Caco-2 (cell line): ENCODE measurements at regions not wholly inside any gene's neighbourhood (a gene's known extent, or its start where the extent isn't known, plus 50 kb on each side); places are given as distances from the start of the nearest gene placed in this dataset.
"Not testable (repeated sequence)": the region's sequence is repeated elsewhere in the genome, so short reads cannot be mapped to it uniquely, and the experiment has no call there.

Experiments
- BruUV-seq: library from RNA; stranded (reverse); fragments of 400-500 nt; replicated peaks from 2 replicates; lab custom pipeline; 2021; lab: Mats Ljungman, UMichigan
- CTCF ChIA-PET: fragments of 300-600 bp; sonication (Branson Sonifier 250); formaldehyde crosslinking; loops from one replicate; lab custom pipeline; 2022; ENCODE audit warnings: antibody characterized with exemption; lab: Charles Lee
- POLR2A ChIA-PET: fragments of 300-600 bp; sonication (Branson Sonifier 250); formaldehyde crosslinking; loops from one replicate; lab custom pipeline; 2022; ENCODE audit warnings: antibody characterized with exemption; lab: Charles Lee
- DNase-seq, 2 experiments: peaks; one replicate each; pipeline versions ENCODE4 v3.0.0 to v3.0.0-alpha.2; 2020 to 2022
- H3K27me3 ChIP-seq: replicated peaks from 2 replicates; pipeline ENCODE4 v1.6.0; 2011; ENCODE audit warnings: low read length; ENCODE audit not compliant: control insufficient read depth, insufficient read depth
- H3K36me3 ChIP-seq: 2 replicates; pipeline ENCODE4 v1.5.1; 2011; ENCODE audit warnings: low read length; ENCODE audit not compliant: control insufficient read depth, insufficient read depth
- H3K4me1 ChIP-seq: fragments of 250-450 bp; sonication (Bioruptor Pico); 2 replicates; pipeline ENCODE4 v1.5.1; 2020; ENCODE audit warnings: mild to moderate bottlenecking
- H3K4me3 ChIP-seq: 2 replicates; pipeline ENCODE4 v1.5.1; 2011; ENCODE audit warnings: low read depth, mild to moderate bottlenecking, control low read depth, low read length
- H3K9me3 ChIP-seq: fragments of 250-450 bp; sonication (Bioruptor Pico); 2 replicates; pipeline ENCODE4 v1.5.1; 2020; ENCODE audit warnings: mild to moderate bottlenecking, moderate library complexity
- H3K27ac Mint-ChIP-seq: one replicate; pipeline ENCODE4 v1.8.0; 2022; ENCODE audit warnings: mixed read lengths; ENCODE audit not compliant: unreplicated experiment
- H3K27me3 Mint-ChIP-seq: one replicate; pipeline ENCODE4 v1.8.0; 2022; ENCODE audit warnings: mixed read lengths; ENCODE audit not compliant: insufficient read depth, unreplicated experiment
- H3K36me3 Mint-ChIP-seq: one replicate; pipeline ENCODE4 v1.8.0; 2022; ENCODE audit warnings: mild to moderate bottlenecking, mixed read lengths; ENCODE audit not compliant: insufficient read depth, unreplicated experiment
- H3K4me1 Mint-ChIP-seq: one replicate; pipeline ENCODE4 v1.8.0; 2022; ENCODE audit warnings: low read depth, mixed read lengths; ENCODE audit not compliant: unreplicated experiment
- H3K4me3 Mint-ChIP-seq: one replicate; pipeline ENCODE4 v1.8.0; 2022; ENCODE audit warnings: mild to moderate bottlenecking, moderate library complexity, mixed read lengths; ENCODE audit not compliant: unreplicated experiment
- H3K9me3 Mint-ChIP-seq: one replicate; pipeline ENCODE4 v1.8.0; 2022; ENCODE audit warnings: mixed read lengths; ENCODE audit not compliant: unreplicated experiment
- intact Hi-C: fragments of 100-400 bp; cut with micrococcal nuclease; formaldehyde crosslinking; loops from one replicate; pipeline ENCODE4 v1.10.0; 2022; ENCODE audit not compliant: unreplicated experiment
- TF ChIP-seq, protein P1 (sequence below), 2 experiments: fragments of 200-600 bp in 1 of 2; IDR thresholded peaks; 1 replicate in 1 of 2; 2 replicates in 1 of 2; pipeline versions ENCODE4 v1.5.1 to v1.8.0; 2011 to 2022; ENCODE audit warnings: antibody characterized with exemption in 1 of 2, control low read depth in 1 of 2, inconsistent platforms in 1 of 2, low read depth in 1 of 2, low read length in 1 of 2, mild to moderate bottlenecking in 1 of 2, moderate library complexity in 1 of 2; ENCODE audit not compliant: insufficient read depth in 1 of 2, severe bottlenecking in 1 of 2, unreplicated experiment in 1 of 2

- H3K9me3 ChIP-seq, H3K4me3 Mint-ChIP-seq, H3K9me3 Mint-ChIP-seq, H3K27me3 Mint-ChIP-seq, H3K4me3 ChIP-seq, H3K4me1 ChIP-seq, H3K36me3 Mint-ChIP-seq, POLR2A ChIA-PET, H3K27ac Mint-ChIP-seq, CTCF ChIA-PET, BruUV-seq, DNase-seq, H3K27me3 ChIP-seq, H3K36me3 ChIP-seq, H3K4me1 Mint-ChIP-seq, intact Hi-C loops: not testable (repeated sequence)
Measured at GRCh38 chr9:95391271-95391670, 73.8 kb upstream of the FANCC start.

GRCh38 chr9:95389373-95389772 lies 71.9 kb upstream of the FANCC start:
- BruUV-seq = no TSS peak
- ChIA-PET POLR2A (no interaction called here), CTCF (no interaction called here)
- H3K4me3 Mint-ChIP-seq = no peak overlapping the region
- H3K36me3 Mint-ChIP-seq = no peaks in the 10 kb centered on the region
- DNase-seq = no peak
- TF ChIP-seq, protein P1, sequence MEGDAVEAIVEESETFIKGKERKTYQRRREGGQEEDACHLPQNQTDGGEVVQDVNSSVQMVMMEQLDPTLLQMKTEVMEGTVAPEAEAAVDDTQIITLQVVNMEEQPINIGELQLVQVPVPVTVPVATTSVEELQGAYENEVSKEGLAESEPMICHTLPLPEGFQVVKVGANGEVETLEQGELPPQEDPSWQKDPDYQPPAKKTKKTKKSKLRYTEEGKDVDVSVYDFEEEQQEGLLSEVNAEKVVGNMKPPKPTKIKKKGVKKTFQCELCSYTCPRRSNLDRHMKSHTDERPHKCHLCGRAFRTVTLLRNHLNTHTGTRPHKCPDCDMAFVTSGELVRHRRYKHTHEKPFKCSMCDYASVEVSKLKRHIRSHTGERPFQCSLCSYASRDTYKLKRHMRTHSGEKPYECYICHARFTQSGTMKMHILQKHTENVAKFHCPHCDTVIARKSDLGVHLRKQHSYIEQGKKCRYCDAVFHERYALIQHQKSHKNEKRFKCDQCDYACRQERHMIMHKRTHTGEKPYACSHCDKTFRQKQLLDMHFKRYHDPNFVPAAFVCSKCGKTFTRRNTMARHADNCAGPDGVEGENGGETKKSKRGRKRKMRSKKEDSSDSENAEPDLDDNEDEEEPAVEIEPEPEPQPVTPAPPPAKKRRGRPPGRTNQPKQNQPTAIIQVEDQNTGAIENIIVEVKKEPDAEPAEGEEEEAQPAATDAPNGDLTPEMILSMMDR (IDR thresholded peaks at IDR 0.05; ENCODE audit: insufficient read depth in 1 of 2, low read depth in 1 of 2, low read length in 1 of 2, severe bottlenecking in 1 of 2, unreplicated experiment in 1 of 2) = no peak
- peaks cover 11% of the 10 kb centered on the region for H3K4me1 Mint-ChIP-seq
- no peak overlapping the region for H3K4me3 ChIP-seq
- no peaks in the 10 kb centered on the region for H3K9me3 ChIP-seq
- intact Hi-C loops = no loop called here
- no peaks in the 10 kb centered on the region for H3K36me3 ChIP-seq
- no peak overlapping the region for H3K27ac Mint-ChIP-seq
- H3K27me3 Mint-ChIP-seq = no peaks in the 10 kb centered on the region
- peaks cover 6% of the 10 kb centered on the region for H3K4me1 ChIP-seq
- H3K27me3 ChIP-seq = no peaks in the 10 kb centered on the region
- H3K9me3 Mint-ChIP-seq = no peaks in the 10 kb centered on the region

DNA sequence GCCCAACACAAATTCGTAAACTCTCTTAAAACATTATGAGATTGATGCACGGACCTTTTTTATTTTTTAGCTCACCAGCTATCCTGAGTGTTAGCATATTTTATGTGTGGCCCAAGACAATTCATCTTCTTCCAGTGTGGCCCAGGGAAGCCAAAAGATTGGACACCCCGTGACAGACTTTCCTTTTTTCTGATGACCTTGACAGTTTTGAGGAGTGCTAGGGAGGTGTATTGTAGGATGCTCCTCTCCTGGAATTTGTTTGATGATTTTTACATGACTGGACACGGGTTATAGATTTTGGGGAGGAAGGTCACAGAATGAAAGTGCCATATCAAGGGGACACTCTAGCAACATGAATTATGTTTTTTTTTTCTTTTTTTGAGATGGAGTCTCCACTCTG lies 69.3 kb upstream of the FANCC start:
- no peak overlapping the region for H3K4me3 ChIP-seq
- TF ChIP-seq, protein P1 (IDR thresholded peaks at IDR 0.05; ENCODE audit: insufficient read depth in 1 of 2, low read depth in 1 of 2, low read length in 1 of 2, severe bottlenecking in 1 of 2, unreplicated experiment in 1 of 2) = no peak
- H3K4me3 Mint-ChIP-seq = no peak overlapping the region
- no peak overlapping the region for H3K27ac Mint-ChIP-seq
- H3K4me1 ChIP-seq = peaks cover 30% of the 10 kb centered on the region
- no peaks in the 10 kb centered on the region for H3K27me3 ChIP-seq
- BruUV-seq = no TSS peak
- no peaks in the 10 kb centered on the region for H3K36me3 Mint-ChIP-seq
- intact Hi-C loops = no loop called here
- DNase-seq = no peak
- H3K9me3 ChIP-seq = no peaks in the 10 kb centered on the region
- POLR2A ChIA-PET = no interaction called here
- H3K27me3 Mint-ChIP-seq = no peaks in the 10 kb centered on the region
- H3K9me3 Mint-ChIP-seq = peaks cover 7% of the 10 kb centered on the region
- H3K4me1 Mint-ChIP-seq = peaks cover 23% of the 10 kb centered on the region
- H3K36me3 ChIP-seq = no peaks in the 10 kb centered on the region
- CTCF ChIA-PET = no interaction called here

GRCh38 chr9:95385521-95385920 lies 68.0 kb upstream of the FANCC start:
- no peak overlapping the region for H3K4me3 ChIP-seq
- intact Hi-C loops = no loop called here
- TF ChIP-seq, protein P1 (IDR thresholded peaks at IDR 0.05; ENCODE audit: insufficient read depth in 1 of 2, low read depth in 1 of 2, low read length in 1 of 2, severe bottlenecking in 1 of 2, unreplicated experiment in 1 of 2) = no peak
- no peaks in the 10 kb centered on the region for H3K36me3 ChIP-seq
- Mint-ChIP-seq H3K4me3 (no peak overlapping the region), H3K27ac (peak overlapping the region; percentile 69), H3K4me1 (peaks cover 32% of the 10 kb centered on the region), H3K36me3 (no peaks in the 10 kb centered on the region), H3K27me3 (no peaks in the 10 kb centered on the region), H3K9me3 (peaks cover 15% of the 10 kb centered on the region)
- H3K9me3 ChIP-seq = no peaks in the 10 kb centered on the region
- H3K27me3 ChIP-seq = no peaks in the 10 kb centered on the region
- ChIA-PET CTCF (no interaction called here), POLR2A (no interaction called here)
- H3K4me1 ChIP-seq = peaks cover 30% of the 10 kb centered on the region
- no TSS peak for BruUV-seq
- DNase-seq = no peak
